ENCODE measurements at regions not wholly inside any gene's neighbourhood (a gene's known extent, or its start where the extent isn't known, plus 50 kb on each side); places are given as distances from the start of the nearest gene placed in this dataset.

- TF ChIP-seq CTCF (IDR thresholded peaks at IDR 0.05; ENCODE audit: insufficient read depth, low read depth, low read length) (no peak), EZH2 (IDR thresholded peaks at IDR 0.05; ENCODE audit: insufficient read depth, low read length) (no peak)
Observed at GRCh38 chr9:134968011-134968822, 50.5 kb upstream of the FCN1 start.
